ENCODE measurements at regions not wholly inside any gene's neighbourhood (a gene's known extent, or its start where the extent isn't known, plus 50 kb on each side); places are given as distances from the start of the nearest gene placed in this dataset.

GRCh38 chr10:27439101-27439500 is 65.0 kb upstream of the RAB18 start:
- Histone ChIP-seq H3K4me3 (no peak overlapping the region), H3K4me1 (peaks cover 0 to 8% (median 0%) of the 10 kb centered on the region in 4 donors)
- intact Hi-C loops (cut with DNase I; ENCODE audit: low total_unique reads): no loop called here

GRCh38 chr10:27437775-27438174 is 66.3 kb upstream of the RAB18 start:
- Histone ChIP-seq H3K36me3 (no peaks in the 10 kb centered on the region), H3K4me3 (no peak overlapping the region), H3K27ac (no peak overlapping the region), H3K27me3 (no peaks in the 10 kb centered on the region), H3K4me1 (peaks cover 0 to 8% (median 0%) of the 10 kb centered on the region in 4 donors), H3K9me3 (no peaks in the 10 kb centered on the region)
- intact Hi-C loops (cut with DNase I; ENCODE audit: low total_unique reads): no loop called here
- no peak for DNase-seq
- TF ChIP-seq POLR2AphosphoS5 (IDR thresholded peaks at IDR 0.05): no peak
- no peak for TF ChIP-seq CTCF (IDR thresholded peaks at IDR 0.05)
- no peak for TF ChIP-seq POLR2A (IDR thresholded peaks at IDR 0.05)
- TF ChIP-seq EP300 (IDR thresholded peaks at IDR 0.05): no peak

More at GRCh38 chr10:27439101-27439500, 65.0 kb upstream of the RAB18 start:
- H3K9me3 ChIP-seq: no peaks in the 10 kb centered on the region
- H3K36me3 ChIP-seq: no peaks in the 10 kb centered on the region
- 56 to 81% (median 67%) methylated on average over 1 of the region's 1 CpG for WGBS, 5 donors
- no peak for DNase-seq
- H3K27ac ChIP-seq: no peak overlapping the region
- no peaks in the 10 kb centered on the region for H3K27me3 ChIP-seq
- TF ChIP-seq POLR2AphosphoS5 (IDR thresholded peaks at IDR 0.05): no peak
- no peak for TF ChIP-seq EP300 (IDR thresholded peaks at IDR 0.05)
- TF ChIP-seq CTCF (IDR thresholded peaks at IDR 0.05): no peak
- TF ChIP-seq POLR2A (IDR thresholded peaks at IDR 0.05): no peak

- no peaks in the 10 kb centered on the region for H3K27me3 ChIP-seq
- H3K27ac ChIP-seq: no peak overlapping the region
- 66 to 83% (median 76%) methylated on average over 8 of the region's 8 CpGs for WGBS, 5 donors
- TF ChIP-seq POLR2AphosphoS5 (IDR thresholded peaks at IDR 0.05): no peak
- no peak for TF ChIP-seq POLR2A (IDR thresholded peaks at IDR 0.05)
- TF ChIP-seq CTCF (IDR thresholded peaks at IDR 0.05): no peak
- no peak for TF ChIP-seq EP300 (IDR thresholded peaks at IDR 0.05)
- peaks cover 0 to 8% (median 0%) of the 10 kb centered on the region in 4 donors for H3K4me1 ChIP-seq
- intact Hi-C loops (cut with DNase I; ENCODE audit: low total_unique reads): no loop called here
- no peaks in the 10 kb centered on the region for H3K9me3 ChIP-seq
- no peak overlapping the region for H3K4me3 ChIP-seq
- no peak for DNase-seq
- H3K36me3 ChIP-seq: no peaks in the 10 kb centered on the region
Observed at GRCh38 chr10:27436710-27437109, 67.4 kb upstream of the RAB18 start.

DNA sequence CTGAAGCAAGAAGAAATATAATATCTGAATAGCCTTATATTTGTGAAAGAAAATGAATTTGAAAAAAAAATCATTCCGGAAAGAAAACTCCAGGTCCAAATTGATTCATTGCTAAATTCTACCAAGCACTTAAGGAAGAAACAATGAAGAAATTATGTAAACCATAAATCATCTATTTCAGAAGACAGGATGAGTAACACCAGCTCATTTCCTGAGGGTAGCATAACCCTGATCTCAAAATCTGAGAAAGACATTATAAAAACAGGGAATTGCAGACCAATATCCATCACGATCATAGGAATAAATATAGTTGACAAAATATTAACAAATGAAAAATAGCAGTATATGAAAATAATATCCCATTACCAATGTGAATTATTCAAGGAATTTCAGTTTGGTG is 70.1 kb upstream of the RAB18 start:
- no peaks in the 10 kb centered on the region for H3K9me3 ChIP-seq
- no peak for DNase-seq
- H3K27me3 ChIP-seq: no peaks in the 10 kb centered on the region
- H3K4me3 ChIP-seq: no peak overlapping the region
- WGBS, 5 donors: 87 to 93% (median 90%) methylated on average over 2 of the region's 2 CpGs
- TF ChIP-seq POLR2A (IDR thresholded peaks at IDR 0.05) (no peak), EP300 (IDR thresholded peaks at IDR 0.05) (no peak), POLR2AphosphoS5 (IDR thresholded peaks at IDR 0.05) (no peak), CTCF (IDR thresholded peaks at IDR 0.05) (no peak)
- no peaks in the 10 kb centered on the region for H3K4me1 ChIP-seq
- no peak overlapping the region for H3K27ac ChIP-seq
- intact Hi-C loops (cut with DNase I; ENCODE audit: low total_unique reads): no loop called here
- no peaks in the 10 kb centered on the region for H3K36me3 ChIP-seq
